ENCODE measurements at regions not wholly inside any gene's neighbourhood (a gene's known extent, or its start where the extent isn't known, plus 50 kb on each side); places are given as distances from the start of the nearest gene placed in this dataset.
A peak's percentile ranks its signal among the peaks of the same experiment; 100 is the strongest.

GRCh38 chr18:79610461-79611039 is 69.1 kb upstream of the CTDP1 start:
- Histone ChIP-seq H3K27ac (peak overlapping the region in 7 of 12 donors; percentile 13 to 51 (median 37)), H3K4me3 (peak overlapping the region in 1 of 12 donors; percentile 15), H3K36me3 (no peaks in the 10 kb centered on the region), H3K27me3 (peaks cover 0 to 2% (median 0%) of the 10 kb centered on the region in 9 donors), H3K4me1 (peaks cover 0 to 14% (median 4%) of the 10 kb centered on the region in 12 donors), H3K9me3 (no peaks in the 10 kb centered on the region)
- ATAC-seq (peak in 2 of 4 donors; percentile 28 to 39), DNase-seq (peak in 2 of 5 donors; percentile 11 to 31)
- TF ChIP-seq POLR2A (IDR thresholded peaks at IDR 0.05) (no peak), CTCF (IDR thresholded peaks at IDR 0.05) (no peak)
- WGBS, 4 donors, result 64 to 83% (median 76%) methylated on average over 15 to 23 of the region's 23 CpGs
- intact Hi-C loops (cut with DNase I), result no loop called here

GRCh38 chr18:79611040-79611681 is 68.4 kb upstream of the CTDP1 start:
- peak overlapping the region in 7 of 12 donors; percentile 13 to 60 (median 44) for H3K27ac ChIP-seq
- peaks cover 0 to 2% (median 0%) of the 10 kb centered on the region in 9 donors for H3K27me3 ChIP-seq
- peak overlapping the region in 1 of 12 donors; percentile 15 for H3K4me3 ChIP-seq
- peaks cover 0 to 14% (median 4%) of the 10 kb centered on the region in 12 donors for H3K4me1 ChIP-seq
- no peaks in the 10 kb centered on the region for H3K9me3 ChIP-seq
- TF ChIP-seq CTCF (IDR thresholded peaks at IDR 0.05), result no peak
- no peak for TF ChIP-seq POLR2A (IDR thresholded peaks at IDR 0.05)
- intact Hi-C loops (cut with DNase I), result no loop called here
- DNase-seq, result peak in 4 of 5 donors; percentile 55 to 76 (median 70)
- ATAC-seq, result peak; percentile 12 to 94 (median 78)
- WGBS, 4 donors, result 57 to 71% (median 65%) methylated on average over 19 to 20 of the region's 20 CpGs
- no peaks in the 10 kb centered on the region for H3K36me3 ChIP-seq

DNA sequence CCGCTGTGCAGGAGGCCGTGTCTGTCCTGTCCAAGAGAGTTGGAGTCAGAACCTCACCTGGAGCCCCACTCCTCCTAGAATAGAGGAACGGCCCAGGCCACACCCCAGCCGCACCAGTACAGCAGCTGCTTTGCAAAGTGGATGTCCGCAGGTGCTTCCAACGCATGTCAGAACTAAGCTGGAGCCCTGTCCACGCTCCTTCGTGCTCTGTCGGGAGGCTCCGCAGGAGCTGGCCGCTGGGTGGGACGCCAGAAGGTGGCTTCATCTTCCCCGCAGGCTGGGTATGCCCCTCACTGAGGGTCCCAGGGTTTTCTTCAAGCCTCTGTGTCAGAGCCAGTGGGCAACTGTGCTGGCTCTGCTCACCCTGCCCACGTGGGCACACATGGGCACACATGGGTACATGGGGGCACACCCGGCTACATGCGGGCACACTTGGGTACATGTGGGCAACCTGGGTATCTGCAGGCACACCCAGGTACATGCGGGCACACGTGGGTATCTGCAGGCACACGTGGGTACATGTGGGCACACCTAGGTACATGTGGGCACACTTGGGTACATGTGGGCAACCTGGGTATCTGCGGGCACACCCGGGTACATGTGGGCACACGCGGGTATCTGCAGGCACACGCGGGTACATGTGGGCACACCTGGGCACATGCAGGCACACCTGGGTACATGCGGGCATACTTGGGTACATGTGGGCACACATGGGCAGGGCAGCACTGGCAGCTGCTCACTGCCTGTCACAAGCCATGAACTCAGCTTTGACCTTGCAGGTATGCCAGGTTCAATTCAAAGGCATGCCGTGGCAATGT is 67.1 kb upstream of the CTDP1 start:
- peak in 2 of 5 donors; percentile 4 to 17 for DNase-seq
- no peaks in the 10 kb centered on the region for H3K9me3 ChIP-seq
- 89 to 94% (median 92%) methylated on average over 19 to 27 of the region's 27 CpGs for WGBS, 4 donors
- no peak overlapping the region for H3K4me3 ChIP-seq
- no peak for ATAC-seq
- H3K27ac ChIP-seq, result no peak overlapping the region
- intact Hi-C loops (cut with DNase I), result no loop called here
- H3K4me1 ChIP-seq, result peaks cover 0 to 17% (median 8%) of the 10 kb centered on the region in 12 donors
- peaks cover 0 to 7% (median 0%) of the 10 kb centered on the region in 9 donors for H3K27me3 ChIP-seq
- H3K36me3 ChIP-seq, result no peaks in the 10 kb centered on the region
- TF ChIP-seq CTCF (IDR thresholded peaks at IDR 0.05) (no peak), POLR2A (IDR thresholded peaks at IDR 0.05) (no peak)
